Activated T-helper 1 cell treated with Interleukin-2 at 50 U/mL for 16 hours (primary cell): ENCODE measurements at regions not wholly inside any gene's neighbourhood (a gene's known extent, or its start where the extent isn't known, plus 50 kb on each side); places are given as distances from the start of the nearest gene placed in this dataset.

ENCODE experiments used
- DNase-seq: peaks from one replicate; pipeline ENCODE4 v3.0.0-alpha.2; 2020; ENCODE audit warnings: low read depth

- no peak for DNase-seq
Measured at GRCh38 chr4:3852711-3853110, 86.5 kb downstream of the ADRA2C start.

DNA sequence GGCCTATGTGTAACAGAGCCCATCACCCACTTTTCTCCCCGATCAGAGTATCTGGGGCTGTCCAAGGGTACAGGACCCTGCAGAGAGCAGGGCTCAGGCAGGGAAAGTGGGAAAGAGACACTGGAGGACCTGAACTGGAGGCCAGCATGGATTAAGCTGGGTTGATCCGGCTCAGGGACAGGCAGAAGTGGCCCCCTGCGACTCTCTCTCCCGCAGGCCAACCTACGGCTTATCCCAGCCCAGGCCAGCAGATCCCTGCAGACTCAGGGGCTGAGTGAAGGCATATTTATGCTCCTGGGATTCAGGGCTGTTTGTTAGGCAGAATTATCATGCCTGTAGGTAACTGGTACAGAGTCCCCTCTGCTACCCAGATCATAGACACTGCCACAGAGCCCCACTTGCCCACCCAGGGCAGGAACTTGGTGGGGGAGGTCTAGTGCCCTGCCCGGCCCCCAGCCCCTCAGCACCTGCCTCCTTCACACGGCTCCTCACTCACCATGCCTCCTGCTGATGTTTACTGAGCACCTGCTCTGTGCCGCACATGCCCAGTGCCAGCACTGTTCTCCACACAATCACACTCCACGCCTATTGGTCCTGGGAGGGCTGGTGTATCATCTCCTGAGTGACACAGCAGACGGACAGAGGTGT lies 87.3 kb downstream of the ADRA2C start:
- no peak for DNase-seq

- no peak for DNase-seq
Measured at GRCh38 chr4:3854661-3855060, 88.5 kb downstream of the ADRA2C start.

- DNase-seq = no peak
Measured at GRCh38 chr4:3855646-3856045, 89.5 kb downstream of the ADRA2C start.

DNA sequence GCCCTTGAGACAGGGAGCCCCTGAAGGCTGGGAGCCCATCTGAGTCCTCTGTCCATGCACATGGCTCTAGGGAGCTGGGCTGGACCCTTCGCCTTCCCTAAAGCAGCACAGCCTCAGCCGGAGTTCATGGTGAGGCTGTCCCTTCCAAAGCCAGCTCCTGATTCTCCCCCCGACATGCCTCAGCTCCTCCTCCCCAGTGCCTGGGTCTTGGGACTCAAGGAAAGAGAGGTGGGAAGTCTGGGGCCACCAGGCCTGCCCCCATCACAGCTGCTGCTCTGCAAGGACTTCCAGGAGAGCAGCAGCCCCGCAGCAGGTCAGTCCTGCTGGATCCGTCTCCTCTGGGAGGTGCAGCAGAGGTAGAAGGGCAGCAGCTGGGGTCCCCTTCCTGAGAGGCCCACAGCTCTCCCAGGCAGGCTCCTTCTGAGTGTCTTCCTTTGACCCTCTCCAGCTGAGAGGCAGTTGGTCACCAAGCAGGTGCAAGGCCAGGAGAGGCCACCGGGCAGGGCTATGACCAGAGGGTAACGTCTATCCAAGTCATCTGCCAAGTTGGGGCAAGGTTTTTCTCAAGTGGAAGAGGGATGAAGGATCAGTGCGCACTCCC lies 90.5 kb downstream of the ADRA2C start:
- no peak for DNase-seq

DNA sequence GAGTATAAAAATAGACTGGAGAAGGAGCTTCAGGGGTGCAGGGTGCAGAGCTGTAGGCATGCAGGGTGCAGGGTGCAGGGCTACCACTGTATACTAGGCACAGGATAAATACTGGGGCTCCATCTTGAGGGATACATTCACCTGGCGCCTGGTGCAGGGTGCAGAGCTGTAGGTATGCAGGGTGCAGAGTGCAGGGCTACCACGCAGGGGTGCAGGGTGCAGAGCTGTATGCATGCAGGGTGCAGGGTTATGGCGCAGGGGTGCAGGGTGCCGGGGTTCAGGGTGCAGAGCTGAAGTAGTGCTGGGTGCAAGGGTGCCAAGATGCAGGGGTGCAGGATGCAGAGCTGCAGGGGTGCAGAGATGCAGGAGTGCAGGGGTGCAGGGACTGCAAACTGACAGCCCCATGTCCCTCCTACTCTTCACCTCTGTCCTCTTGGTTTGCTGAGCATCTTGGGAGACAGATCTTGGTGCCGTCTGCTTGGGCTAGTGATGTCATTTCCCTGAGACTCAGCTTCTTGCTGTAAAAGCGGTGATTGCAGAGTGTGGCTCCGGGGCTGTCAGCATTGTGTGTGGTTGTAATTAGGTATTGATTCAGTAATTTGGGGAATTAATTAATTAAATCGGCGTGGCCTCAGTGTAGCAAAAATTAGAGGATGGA lies 91.2 kb downstream of the ADRA2C start:
- no peak for DNase-seq

GRCh38 chr4:3858046-3858730 lies 92.0 kb downstream of the ADRA2C start:
- no peak for DNase-seq

DNA sequence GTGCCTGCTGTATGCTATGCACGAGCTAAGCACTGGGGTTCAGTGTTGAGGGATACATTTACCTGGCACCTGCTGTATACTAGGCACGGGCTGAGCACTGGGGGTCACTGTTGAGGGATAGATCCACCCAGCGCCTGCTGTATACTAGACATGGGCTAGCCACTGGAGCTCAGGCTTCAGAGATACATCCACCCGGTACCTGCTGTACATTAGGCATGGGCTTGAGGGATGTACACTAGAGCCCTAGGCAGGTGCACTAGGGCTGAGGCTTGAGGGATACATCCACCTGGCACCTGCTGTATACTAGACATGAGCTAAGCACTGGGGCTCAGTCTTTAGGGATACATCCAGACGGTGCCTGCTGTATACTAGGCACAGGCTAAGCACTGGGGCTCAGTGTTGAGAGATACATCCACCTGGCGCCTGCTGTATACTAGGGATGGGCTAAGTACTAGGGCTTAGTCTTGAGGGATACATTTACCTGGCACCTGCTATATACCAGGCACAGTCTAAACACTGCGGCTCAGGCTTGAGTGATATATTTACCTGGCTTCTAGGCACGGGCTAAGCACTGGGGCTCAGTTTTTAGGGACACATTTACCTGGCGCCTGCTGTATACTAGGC lies 92.7 kb downstream of the ADRA2C start:
- DNase-seq = no peak

DNA sequence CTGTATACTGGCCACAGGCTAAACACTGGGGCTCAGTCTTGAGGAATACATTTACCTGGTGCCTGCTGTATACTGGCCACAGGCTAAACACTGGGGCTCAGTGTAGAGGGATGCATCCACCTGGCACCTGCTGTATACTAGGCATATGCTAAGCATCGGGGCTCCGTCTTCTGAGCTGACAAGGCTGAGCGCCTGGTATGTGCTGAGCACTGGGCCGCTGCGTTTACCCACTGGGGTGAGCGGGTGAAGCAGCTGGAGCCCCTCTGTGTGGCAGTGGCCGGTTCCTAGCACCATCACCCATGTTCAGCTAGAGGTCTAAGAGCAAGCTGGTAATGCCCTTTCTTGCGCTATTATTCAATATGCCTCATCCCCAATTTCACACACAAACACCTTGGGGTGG lies 93.4 kb downstream of the ADRA2C start:
- DNase-seq = no peak

DNA sequence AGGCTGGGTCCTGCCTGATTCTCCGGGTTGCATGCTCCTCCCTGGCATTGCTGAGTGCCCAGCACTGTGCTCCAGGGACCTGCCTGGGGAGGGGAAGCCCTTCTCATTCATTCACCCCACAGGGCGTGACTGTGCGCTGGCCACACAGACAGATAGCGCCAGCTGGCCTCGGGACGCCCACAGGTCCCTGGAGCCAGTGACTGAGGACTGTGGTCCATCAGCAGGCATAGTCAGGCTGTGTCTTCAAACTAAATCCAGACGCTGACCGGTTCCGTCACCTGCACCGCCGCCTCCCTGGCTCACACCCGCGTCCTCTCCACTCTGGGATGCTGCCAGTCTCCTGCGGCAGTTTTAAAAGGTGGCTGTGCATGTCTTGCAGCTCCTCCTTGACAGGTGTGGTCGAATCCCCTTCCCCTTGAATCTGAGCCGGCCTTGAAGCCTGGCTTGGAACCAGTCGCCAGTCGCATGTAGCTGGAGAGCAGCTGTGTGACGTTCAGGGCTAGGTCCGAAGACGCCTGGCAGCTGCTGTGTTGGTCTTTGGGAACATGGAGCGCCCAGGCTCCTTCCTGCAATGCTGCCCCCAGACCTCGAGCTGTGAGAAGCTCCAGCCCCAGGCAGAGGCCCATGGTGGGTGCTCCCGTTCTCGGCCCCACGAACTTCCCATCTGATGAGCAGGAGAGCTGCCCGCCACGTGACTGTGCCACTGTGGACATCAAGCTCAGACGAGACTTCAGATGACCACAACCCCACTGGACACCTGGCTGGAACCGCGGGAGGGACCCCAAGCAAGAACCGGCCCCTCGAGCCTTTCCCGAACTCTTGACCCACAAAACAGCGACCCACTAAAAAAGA lies 94.1 kb downstream of the ADRA2C start:
- DNase-seq = no peak

- DNase-seq = no peak
Measured at GRCh38 chr4:3860913-3861636, 94.9 kb downstream of the ADRA2C start.

DNA sequence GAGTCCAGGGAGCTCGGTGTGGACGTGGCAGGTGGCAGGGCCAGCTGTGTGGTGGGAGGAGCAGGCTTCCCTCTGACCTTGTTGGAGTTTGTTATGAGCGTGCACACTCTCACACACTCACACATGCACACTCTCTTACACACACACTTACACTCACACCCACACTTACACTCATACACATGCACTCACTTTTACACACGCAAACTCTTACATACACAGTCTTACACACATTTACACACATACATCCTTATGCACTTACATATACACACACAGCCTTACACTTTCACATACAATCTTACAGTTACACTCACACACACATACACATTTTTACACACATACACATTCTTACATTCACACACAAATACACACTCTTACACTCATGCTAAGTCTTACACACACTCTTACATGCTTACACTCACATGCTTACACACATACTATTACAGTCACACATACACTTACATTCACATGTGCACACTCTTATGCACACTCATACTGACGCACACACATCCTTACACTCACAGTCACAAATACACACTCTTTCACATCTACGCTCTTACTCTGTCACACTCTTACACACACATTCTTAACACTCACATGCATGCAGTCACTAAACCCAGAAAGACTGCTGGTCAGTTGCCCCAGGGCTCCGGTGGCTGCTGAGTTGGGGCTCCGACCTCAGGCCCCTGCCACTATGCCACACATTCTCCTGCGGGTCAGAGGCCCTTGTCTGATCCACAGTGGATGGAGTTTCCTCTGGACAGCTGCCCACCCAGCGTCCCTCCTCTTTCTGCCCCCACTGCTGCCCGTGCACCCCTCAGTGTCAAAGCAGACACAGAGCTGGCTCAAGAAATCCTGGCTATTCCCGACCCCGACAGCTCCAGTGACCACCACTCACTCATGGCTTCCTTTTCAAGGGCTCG lies 95.8 kb downstream of the ADRA2C start:
- DNase-seq = no peak

DNA sequence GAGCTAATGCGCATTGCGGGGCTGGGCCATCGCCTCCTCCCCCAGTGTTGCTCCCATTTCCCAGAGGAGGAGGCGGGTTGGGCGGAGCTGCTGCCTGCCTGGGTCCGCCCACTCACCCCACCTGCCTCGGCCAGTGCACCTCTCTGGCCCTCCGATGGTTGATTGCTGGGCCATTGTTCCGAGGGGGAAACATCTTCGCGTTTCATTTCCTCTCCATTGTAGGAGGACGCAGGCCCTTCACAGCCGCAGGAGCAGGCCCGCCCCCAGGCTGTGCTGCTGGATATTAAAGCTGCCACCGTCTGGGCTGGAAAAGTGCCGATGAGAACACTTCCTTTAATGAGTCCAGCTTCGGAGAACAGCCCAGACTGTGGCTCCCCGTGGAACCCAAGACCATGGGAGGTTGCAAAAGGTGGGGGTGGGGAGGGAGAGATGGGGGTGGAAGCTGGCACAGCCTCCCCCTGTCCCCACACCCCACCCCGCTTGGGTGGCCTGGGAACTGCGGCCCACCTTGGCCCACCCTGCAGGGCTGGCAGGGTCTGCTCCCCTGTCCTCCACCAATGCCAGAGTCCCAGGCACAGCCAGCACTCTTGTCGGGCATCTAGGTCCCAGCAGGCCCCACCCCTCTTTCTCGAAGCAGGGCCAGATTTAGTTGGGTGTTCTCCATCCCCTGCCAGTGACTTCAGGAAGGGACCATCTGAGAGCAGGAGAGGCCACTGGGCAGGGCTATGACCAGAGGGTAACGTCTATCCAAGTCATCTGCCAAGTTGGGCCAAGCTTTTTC lies 96.6 kb downstream of the ADRA2C start:
- no peak for DNase-seq

GRCh38 chr4:3863841-3864741 lies 97.9 kb downstream of the ADRA2C start:
- DNase-seq = no peak

- no peak for DNase-seq
Measured at GRCh38 chr4:3864742-3865721, 98.8 kb downstream of the ADRA2C start.

DNA sequence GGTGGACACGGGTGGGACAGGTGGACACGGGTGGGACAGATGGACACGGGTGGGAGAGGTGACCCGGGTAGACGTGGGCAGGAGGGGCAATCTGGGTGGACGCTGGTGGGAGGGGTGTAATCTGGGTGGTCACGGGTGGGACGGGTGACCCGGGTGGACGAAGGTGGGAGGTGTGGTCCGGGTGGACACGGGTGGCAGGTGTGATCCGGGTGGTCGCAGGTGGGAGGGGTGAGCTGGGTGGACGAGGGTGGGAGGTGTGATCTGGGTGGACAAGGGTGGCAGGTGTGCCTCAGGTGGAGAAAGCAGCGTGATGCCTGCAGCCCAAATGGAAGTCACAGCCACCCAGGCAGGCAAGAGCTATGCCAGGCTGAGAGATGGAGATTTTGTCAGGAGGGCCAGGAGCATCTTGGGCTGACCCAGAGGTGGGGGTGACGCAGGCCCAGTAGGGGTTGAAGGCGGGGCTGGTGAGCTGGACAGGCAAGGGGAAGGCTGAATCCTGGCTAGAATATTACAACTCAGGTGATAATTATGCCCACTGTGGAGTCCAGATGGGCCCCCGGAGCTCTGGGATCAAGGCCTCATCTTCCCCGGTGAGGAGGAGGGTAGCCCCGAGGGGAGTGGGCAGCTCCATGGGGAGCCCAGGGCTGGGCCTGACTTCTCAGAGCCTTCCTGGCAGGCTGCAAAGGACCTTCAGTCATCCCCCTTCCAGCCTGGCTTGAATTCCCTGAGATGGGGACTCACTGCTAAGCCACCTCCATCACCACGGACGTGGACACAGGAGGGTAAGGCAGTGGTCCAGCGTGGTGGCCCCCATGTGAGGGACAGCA lies 100.0 kb downstream of the ADRA2C start:
- DNase-seq = no peak
